Skin epidermis (tissue), 12 donors: ENCODE measurements at regions not wholly inside any gene's neighbourhood (a gene's known extent, or its start where the extent isn't known, plus 50 kb on each side); places are given as distances from the start of the nearest gene placed in this dataset.

Source experiments
- H3K27ac ChIP-seq, 21 experiments: fragments of 200-600 bp; sonication (generic) in 11 of 21; one replicate each; pipeline ENCODE4 v1.5.0; 2020; ENCODE audit warnings: mild to moderate bottlenecking in 3 of 21, inconsistent platforms in 2 of 21, moderate library complexity in 2 of 21
- H3K4me3 ChIP-seq, 7 experiments: fragments of 200-600 bp; sonication (generic) in 2 of 7; one replicate each; pipeline ENCODE4 v1.5.0; 2020; ENCODE audit warnings: inconsistent platforms in 2 of 7, mild to moderate bottlenecking in 2 of 7, moderate library complexity in 1 of 7

DNA sequence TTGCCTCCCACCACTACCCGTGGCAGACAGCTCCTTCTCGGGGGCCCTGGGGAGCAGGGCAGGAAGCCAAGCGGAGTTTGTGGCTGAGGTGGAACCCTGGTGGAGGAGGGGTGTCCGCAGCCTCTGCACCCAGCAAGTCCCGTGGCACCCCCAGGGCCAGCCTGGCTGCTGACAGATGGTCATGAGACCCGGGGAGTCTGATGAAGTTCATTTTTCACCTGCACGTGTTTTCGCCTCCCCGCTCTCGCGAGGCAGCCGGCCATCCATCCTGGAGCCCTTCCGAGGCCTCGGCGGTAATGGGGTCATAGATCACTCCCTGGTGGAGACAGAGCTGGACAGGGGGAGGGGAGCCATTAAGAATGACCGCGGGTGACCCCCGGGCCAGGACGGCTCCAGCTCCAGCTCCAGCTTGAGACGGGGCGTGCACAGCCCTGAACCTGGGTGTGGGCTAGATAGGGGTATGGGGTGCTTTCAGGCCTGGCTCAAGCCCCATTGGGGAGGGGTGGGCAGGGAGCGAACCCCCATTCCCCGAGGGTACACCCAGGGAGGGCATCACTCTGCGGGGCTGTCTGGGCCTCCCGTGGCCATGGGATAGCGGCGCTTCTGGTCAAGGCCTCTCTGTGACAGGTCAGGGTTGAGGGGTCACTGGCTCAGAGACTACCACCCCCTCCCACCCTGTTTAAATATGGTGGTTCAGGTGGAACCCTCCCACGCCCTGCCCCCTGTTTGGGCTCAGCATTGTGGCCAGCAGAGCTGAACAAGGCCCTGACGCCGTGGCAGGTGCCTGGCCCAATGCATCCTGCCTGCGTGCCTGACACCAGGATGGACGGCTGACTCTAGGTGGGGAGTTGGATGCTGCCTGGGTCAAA is 227.4 kb upstream of the GSE1 start:
- Histone ChIP-seq H3K4me3 (no peak overlapping the region), H3K27ac (peak overlapping the region in 8 of 21 experiments; percentile 5 to 55 (median 37))

DNA sequence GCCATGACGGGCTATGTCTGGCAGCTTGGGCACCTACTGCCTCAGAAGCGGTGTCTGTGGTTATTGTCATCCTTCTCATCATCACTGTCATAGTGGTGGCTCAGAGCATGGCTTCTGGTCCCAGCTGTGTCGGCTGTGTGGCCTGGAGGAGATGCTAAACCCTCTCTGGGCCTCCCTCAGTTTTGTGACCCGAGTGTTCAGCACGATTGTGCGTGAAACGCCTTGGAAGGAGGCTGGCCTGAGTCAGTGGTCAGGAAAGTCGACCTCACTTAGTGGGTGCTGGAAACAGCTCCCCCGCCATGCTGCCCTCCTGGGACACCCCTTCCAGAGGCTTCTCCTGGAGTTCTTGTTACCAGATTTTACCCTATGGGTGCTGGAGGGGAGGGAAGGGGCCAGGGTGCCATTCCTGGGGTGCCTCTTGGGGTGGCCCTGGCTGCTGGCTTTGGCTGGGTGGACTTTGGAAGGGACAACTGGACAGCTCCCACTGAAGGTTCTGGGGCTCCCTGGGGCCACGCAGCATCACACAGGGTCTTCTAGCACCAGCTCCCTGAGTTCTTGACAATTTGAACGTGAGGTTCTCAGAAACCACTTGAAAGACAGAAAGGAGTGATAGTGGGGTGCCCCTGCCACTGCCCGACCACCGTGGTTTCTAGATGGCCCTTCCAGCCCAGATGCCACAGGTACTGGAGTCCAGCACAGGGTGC is 226.5 kb upstream of the GSE1 start:
- no peak overlapping the region for H3K27ac ChIP-seq
- no peak overlapping the region for H3K4me3 ChIP-seq

DNA sequence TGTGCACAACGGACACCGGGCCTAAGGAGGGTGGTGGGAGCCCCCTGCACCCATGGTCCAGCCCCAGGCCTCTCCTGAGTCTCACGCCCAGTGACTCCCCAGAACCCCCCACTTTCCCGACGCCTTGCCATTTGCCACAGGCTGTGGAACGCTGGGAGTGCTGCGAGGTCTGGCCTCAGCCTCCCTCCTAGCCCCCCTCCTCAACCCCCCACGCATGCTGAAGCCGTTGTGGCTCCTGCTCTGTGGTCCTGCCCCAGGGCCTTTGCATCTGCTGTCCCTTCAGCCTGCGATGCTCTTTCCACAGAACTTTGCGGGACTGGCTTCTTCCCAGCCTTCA is 226.0 kb upstream of the GSE1 start:
- H3K4me3 ChIP-seq, result no peak overlapping the region
- no peak overlapping the region for H3K27ac ChIP-seq

DNA sequence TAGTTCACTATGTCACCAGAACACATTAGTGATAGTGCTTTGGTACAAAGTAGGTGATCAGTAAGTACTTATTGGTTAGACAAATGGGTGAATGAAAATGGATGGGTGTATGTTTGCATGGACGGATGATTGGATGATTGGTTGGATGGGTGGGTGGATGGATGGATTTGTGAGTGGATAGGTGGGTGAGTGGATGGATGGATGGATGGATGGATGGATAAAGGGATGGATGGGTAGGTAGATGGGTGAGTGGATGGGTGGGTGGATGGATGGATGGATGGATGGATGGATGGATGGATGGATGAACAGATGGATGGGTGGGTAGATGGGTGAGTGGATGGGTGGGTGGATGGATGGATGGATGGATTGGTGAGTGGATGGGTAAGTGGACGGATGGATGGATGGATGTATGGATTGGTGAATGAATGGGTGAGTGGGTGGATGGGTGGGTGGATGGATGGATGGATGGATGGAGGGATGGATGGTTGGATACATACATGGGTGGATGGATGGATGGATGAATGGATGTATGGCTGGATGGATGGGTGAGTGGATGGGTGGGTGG is 225.3 kb upstream of the GSE1 start:
- Histone ChIP-seq H3K4me3 (no peak overlapping the region), H3K27ac (no peak overlapping the region)

DNA sequence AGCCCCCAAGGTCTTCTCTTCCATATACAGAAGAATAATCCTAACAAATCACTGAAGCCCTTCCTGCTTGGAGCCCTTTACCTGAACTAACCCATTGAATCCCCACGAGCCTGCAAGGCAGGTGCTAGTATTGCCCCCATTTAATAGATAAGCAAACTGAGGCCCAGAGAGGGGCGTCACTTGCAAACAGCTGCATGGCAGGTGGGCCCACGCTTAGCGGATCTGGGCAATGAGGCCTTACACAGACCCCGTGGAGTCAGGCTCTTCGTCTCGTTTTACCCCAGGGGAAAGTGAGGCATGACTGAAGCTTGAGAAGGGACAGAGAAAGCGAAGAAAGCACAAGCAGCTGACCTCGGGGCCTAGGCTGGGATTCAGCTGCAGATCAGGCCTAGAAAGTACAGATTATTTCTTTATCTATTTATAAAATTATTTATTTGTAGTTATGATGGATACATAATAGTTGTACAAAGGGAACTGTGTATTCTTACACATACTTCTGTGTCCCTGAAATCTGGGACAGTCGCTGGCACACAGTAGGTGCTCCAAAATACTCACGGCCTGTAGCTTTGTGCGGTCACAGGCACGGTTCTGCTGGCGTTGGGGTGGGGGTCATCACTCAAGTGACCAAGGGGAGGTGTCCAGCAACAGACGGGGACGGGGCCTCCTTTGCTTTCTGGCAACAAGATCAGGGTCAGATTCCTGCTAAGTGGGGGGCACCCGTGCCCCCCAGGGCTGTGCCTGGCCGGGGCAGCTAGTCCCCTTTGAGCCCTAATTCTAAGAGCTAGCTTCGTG is 223.2 kb upstream of the GSE1 start:
- no peak overlapping the region for H3K4me3 ChIP-seq
- peak overlapping the region in 5 of 21 experiments; percentile 6 to 57 (median 27) for H3K27ac ChIP-seq

DNA sequence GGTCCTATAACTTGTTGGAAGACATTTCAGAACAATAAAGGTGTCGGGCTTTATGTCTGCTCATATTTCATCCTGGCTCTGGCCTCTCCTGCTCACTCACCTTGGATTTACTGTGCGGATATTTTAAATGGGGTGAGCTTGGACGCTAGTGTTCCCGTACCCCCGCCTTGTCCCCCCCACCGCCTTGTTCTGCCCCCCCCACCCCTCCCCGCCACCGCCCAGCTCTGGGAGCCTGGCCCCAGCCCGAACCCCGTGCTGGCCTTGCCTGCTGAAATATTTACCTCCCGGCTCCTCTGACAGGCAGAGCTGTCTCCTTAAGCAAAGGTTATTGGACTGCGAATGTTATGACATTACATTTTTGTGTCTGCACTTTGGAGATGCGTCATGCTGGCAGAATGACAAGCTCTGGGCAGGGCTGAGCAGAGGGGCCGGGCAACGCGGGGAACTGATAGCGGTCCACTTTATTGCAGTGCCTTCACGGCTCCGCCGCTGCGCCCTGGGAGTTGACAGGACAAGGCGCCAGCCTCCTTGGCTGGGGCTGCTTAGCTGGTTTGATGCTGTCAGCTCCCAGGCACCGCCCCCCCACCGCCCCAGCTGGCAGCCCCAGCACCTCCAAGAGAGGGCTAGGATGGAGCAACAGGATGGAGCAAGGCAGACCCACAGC is 222.5 kb upstream of the GSE1 start:
- Histone ChIP-seq H3K4me3 (no peak overlapping the region), H3K27ac (peak overlapping the region in 6 of 21 experiments; percentile 6 to 57 (median 24))

DNA sequence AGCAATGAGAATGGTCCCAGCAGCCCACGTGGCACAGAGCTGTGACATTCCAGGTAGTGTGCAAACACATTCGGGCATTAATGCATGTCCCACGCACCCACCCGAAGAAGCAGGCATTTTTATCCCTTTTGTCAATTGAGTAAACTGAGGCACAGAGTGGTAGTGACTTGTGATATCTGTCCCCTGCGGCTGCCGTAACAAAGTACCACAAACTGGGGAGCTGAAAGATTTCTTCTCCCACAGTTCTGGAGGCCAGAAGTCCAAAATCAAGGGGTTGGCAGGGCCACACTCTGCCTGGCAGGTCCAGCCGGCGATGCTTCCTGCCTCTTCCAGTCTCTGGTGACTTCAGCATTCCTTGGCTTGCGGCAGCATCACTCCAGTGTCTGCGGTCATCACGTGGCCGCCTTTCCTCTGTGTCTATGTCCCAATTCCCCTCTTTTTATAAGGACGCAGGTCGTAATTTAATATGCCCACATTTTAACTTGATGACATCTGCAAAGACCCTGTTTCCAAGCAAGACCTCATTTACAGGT is 221.9 kb upstream of the GSE1 start:
- H3K27ac ChIP-seq, result peak overlapping the region in 1 of 21 experiments; percentile 22

DNA sequence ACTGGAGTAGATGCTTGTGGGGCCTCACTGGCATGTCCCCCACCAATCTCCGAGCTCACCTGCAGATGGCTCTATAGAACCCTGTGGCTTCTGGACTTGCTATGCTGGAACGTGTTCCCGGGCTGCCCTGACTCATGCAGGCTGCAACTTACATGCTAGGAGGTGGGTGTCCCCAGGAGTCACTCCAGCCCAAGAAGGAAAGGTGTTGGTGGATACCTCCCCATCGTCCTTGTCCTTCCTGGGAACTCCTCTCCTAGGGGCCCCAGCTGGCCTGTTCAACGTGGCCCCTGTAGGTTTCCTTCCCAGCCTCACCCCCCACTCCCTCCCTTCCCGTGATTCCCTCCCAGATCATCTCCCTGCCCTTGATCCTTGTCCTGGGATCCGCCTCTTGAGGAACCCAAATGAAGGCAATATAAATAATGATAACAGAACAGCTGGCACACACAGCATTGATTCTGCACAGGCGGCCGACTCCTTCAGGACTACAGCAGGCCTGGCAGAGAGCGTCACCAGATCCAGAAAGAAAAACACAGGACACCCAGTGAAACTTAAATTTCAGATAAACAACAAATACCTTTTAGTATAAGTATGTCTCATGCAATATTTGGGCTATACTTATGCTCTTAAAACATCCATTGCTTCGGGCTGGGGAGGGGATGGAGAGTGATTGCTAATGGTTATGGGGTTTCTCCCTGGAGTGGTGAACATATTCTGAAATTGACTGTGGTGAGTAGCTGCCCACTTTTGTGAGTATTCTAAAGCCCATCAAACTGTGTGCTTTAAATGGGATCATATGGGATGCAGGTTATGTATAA is 221.1 kb upstream of the GSE1 start:
- H3K4me3 ChIP-seq, result no peak overlapping the region
- H3K27ac ChIP-seq, result no peak overlapping the region

More for the DNA sequence above, 221.9 kb upstream of the GSE1 start:
- no peak overlapping the region for H3K4me3 ChIP-seq

DNA sequence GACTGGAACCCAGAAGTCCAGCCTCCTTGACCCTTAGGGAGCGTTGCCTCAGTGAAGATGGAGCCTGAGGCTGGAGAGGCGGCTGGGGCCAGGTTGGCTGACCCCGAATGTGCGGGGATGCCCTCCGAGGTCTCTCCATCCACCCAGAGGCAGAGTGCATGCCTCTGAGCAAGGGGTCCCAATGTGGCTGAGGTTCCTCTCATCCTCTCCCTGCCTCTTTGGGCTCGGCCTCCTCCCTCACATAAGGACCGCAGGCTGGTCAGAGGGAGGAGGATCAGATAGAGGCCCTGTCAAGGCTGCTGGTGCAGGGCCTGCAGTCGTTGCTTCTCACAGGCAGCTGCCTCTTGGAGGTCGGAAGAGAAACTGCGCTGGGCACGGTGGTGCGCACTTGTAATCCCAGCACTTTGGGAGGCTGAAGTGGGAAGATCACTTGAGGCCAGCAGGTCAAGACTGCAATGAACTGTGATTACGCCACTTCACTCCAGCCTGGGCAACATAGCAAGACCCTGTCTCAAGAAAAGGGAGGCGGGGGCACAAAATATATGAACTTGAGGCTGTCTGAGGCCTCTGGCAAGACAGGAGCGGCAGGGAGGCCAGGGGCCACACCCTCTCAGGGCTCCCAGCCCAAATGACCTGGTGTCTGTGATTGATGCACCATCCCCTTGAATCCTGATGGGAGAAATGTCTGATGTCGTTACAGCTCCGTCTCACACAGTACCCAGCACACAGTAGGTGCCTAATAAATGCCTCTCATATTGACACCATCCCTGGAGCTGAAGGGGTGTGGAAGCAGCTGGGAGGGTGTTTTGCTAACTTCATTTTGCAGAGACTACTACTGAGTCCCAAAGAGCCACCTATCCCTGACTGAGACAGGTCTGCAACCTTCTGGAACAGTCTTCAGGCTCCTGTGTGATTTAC is 220.1 kb upstream of the GSE1 start:
- H3K27ac ChIP-seq, result peak overlapping the region in 1 of 21 experiments; percentile 51
- H3K4me3 ChIP-seq, result no peak overlapping the region

DNA sequence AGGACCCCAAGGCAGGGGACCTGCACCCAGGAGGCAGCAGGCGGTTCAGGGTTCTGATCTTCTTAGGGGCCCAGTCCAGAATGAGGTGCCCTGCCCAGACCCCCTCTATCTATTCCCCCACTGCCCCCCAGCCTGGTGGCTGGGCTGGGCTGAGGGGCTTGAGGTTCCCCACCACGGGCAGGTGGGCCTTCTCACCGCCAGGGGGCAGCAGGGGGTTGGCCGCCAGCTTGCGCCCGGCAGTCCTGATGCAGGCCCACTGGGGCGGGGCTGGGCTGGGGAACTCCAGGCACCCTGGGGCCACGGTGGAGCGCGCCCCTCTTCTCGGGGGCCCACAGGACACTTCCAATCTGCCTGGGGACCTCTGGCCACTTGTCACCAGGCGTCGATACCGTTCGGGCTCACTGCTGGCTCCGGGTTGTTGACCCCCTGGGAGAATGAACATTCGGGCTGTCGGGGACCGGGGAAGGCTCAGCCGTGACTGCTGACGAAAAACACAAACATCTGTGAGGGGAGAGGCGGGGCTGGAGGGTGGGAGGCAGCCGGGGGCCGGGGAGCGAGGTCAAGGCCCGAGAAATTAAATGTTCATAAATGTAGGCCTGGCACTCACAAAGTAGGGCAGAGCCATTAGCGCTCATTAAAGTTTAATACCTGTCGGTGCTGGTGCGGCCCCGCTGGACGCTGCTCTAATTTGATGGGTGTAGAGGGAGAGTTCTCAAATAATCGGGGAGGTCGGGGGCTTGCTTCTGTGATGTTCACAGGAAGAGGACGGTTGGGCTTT is 219.3 kb upstream of the GSE1 start:
- Histone ChIP-seq H3K27ac (peak overlapping the region in 4 of 21 experiments; percentile 16 to 73 (median 34)), H3K4me3 (no peak overlapping the region)

DNA sequence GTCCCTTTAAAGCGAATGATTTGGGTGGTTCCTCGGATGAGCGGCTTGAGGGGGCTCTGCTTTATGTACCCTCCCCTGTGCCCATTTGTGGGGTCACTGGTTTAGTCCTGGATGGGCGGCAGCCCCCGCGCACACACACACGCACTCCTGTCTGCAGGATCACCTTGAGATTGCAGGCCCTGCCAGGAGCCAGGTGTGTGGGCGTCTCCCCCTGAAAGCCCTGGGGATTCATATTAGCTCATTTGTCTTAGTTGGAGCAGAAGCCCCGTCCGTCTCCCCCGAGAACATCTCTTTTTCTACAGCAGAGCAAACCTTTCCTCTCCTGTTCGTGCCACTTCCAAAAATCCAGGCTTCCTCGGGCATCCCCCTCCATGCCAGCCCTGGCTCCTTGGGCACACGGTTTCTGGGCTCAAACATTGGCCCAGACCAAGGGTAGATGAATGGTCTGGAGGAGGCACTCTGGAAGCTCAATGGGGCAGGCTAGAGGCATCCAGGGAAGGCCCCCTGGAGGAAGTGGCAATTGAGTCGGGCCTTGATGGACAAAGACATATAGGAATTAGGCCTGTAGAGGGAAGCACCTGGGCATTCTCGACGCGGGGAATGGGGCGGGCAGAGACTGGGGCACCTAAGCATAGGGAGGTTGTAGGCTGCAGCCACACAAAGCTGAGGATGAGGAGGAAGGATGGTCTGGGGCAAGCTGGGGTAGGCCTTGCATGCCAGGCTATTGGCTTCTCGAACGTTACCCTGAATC is 218.5 kb upstream of the GSE1 start:
- peak overlapping the region in 8 of 21 experiments; percentile 14 to 87 (median 71) for H3K27ac ChIP-seq
- H3K4me3 ChIP-seq, result no peak overlapping the region

DNA sequence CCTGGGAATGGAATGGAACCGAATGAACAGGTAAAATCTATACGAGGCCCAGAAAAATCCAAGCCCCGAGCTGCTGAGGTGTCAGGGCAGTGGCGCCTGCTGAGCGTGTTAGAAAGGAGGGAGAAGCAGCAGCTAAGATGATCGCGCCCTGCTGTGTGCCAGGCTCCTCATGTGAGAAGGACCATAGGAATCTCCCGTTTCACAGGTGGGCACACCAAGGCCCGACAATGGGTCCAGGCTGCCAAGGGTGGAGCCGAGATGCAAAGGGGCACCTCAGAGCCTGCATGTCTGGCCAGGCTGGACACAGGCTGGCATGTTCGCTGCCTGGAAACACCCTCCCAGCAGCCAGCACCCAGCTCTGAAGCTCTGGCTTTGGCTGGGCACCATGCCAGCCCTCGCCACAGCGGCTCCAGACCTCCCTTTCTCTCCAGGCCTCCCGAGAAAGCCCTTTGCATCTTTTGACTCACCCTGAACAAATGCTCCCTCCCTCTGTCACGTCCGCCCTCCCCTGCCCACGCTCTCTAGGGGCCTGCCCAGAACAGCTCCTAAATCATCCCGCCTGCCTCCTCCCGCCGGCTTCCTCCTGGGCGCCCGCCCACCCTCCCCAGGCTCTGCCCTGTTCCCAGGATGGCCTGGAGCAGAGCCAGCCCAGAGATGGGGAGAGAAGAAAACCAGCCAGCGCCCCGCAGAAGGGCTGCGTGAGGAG is 217.8 kb upstream of the GSE1 start:
- Histone ChIP-seq H3K27ac (peak overlapping the region in 17 of 21 experiments; percentile 10 to 87 (median 64)), H3K4me3 (no peak overlapping the region)

DNA sequence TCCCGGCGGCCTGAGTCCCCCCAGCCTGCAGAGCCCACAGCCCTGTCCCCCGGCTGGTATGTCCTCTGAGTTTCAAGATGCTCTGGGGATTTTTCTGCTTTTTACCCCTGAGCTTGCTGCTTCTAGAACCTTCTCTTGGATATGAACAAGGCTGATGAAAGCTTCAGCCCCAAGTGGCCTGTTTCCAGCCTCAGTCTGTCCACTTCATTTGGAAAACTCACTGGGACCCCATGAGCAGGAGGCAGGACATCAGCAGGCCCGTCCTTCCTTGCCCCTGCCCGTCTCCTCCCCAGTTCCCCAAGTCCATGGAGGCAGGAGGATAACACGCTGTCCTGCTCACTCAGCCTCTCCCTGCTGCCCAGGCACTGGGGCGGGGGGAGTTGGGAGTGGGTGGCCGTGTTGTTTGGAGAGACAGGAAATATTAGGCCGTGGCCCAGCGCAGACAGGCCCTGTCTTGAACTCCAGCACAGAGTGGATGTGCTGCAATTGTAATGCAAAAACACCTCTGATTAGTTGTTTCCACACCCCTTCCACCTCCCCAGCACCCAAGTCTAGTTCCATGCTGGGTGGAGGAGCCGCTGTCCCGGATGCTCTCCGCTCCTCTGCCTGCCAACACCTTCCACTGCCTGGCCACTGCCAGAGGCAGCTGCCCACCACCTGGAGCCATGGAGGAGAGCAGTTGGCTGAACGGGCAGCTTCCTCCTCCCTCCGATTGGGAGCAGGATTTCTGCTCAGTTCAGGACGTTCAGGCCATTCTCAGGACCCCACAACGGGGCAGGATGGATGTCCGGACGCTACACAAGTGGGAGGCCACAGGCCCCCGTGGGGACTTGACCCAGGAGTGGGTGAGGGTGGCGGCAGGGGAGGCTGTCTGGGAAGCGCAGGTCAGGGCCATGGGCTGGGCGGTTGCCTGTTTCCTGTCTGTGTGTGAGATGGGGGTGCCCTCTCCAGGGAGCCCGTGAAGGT is 216.9 kb upstream of the GSE1 start:
- peak overlapping the region in 17 of 21 experiments; percentile 10 to 87 (median 64) for H3K27ac ChIP-seq
- no peak overlapping the region for H3K4me3 ChIP-seq
